Right forelimb (tissue), 1 donor: ENCODE measurements at regions not wholly inside any gene's neighbourhood (a gene's known extent, or its start where the extent isn't known, plus 50 kb on each side); places are given as distances from the start of the nearest gene placed in this dataset.
A peak's percentile ranks its signal among the peaks of the same experiment; 100 is the strongest.

ENCODE experiments used
- DNase-seq: peaks from one replicate; pipeline ENCODE4 v3.0.0-alpha.2; 2018

DNA sequence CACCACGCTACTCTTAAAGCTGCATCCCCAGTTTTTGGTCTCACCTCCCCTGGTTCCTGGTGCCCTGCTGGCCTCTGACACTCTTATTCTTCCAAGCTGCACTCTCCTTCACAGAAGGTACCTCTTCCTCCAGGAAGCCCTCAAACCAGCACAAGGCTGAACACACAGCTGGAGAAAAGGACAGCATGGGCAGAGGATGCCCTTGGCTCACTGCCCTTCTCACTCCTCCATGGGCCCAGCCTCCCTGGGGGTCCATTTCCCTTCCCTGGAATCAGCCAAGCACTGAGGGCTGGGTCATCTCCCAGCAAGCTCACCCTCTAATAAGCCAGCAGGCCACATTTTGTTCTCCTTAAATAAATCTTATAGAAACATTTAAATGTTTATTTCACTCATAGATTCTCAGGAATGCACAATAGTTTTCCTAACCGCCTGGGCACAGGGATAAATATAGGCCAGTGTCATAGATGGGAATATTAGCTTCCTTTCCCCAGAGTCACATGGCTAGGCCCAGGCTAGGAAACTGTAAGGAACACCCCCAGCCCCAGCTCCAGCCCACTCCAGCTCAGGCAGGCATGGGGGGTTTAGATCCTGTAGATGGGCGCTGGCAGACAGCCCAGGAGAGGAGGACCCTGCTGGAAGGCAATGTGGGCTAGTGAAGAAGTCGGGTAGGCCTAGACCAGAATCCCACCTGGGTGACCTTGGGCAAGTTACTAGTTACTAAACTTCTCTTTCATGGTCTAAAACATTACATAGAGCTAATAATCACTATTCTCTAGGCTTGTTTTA lies 51.5 kb downstream of the IRAG1 start:
- no peak for DNase-seq

DNA sequence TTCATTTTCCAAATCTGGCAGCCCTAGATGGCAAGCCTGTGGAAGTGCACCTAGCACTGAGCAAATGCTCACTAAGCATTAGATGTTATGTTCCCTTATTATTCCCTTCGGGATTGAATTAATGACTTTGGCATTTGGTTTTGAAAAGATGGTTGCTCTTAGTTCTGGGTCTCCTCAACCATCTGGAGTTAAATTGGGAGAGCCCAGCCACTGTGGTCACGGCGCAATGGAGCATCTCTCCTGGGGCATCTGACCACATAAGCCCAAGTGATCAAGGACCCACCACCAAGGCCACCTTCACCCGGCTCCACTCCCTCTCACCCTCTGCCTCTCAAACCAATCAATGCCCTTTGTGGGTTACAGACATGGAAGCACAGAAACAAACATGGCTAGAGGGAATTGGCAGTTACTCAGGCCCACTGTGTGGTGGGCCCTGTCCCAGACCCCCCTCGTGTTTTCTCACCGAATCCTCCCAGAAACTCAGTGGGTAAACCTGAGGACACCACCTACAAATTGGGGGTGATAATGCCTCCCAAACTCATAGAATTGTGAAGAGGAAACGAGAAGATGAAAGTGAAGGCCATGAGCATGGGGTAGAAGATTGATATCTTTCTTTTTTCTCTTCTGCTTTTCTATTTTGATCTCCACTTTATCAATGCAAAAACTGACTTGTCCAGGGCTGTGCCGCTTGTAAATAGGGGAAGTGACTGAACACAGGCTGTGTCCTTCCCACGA lies 52.2 kb downstream of the IRAG1 start:
- peak; percentile 3 for DNase-seq

DNA sequence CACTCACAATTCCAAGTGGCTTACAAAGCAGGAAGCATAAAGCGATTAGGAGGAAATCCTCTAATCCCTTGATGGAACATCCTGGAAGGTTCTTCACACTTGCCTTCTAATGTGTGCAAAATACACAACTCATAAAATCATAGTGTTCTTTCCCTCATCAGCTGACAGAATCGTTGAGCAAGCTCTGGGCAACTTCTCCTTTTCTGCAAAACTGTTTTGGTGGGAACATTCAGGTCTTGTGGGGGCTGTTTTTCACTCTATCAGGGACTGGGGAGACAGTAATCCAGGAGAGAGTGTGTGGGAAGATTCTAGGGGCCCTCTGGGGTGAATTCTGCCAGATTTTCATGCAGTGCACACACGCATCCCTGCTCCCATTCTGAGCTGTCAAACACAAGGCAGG lies 53.2 kb downstream of the IRAG1 start:
- peak; percentile 29 for DNase-seq

DNA sequence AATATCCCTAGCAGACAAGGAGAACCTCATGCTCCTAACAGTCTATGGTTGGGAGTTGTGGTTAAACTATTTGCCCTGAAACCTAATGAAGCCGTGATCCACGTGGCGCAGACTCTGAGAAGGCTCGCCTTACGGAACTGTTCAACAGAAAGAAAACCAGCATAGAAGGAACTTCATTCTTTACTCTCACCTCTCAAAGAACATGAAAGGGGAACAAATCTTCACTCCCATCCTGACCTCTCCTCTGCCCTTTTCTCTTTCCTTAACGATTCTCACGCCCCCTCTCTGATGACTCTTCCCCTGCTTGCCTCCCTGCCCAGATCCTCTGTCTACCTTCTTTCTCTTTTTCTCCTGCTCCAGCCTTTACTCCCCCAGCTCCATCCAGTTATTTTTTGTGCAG lies 54.2 kb downstream of the IRAG1 start:
- peak; percentile 18 for DNase-seq

DNA sequence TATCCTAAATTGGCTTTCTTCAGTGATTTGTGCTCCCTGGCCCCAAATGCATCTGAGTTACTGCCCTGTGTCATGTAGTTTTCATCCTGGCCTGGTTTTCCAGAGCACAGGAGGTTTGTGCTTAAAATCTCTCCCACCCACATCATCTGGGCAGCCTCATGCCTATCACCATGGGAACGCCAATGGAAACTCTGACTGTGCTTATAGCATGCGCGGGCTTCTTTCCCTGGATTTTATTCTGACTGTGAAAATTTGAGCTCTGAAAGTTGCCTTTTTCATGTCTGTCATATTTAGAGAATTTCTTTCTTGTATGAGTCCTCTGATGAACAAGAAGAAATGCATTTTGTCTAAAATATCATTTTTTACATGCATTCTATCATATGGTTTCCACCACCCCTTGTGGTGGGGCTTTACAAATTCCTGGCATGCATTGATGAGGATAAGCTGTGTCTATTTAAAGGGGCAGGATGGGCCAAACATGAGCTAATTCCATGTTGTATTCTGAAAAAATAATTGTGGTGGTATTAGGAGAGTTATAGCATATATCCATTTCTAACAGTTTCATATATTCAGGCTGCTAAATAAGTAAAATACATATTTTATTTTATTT lies 55.1 kb downstream of the IRAG1 start:
- peak; percentile 78 for DNase-seq

DNA sequence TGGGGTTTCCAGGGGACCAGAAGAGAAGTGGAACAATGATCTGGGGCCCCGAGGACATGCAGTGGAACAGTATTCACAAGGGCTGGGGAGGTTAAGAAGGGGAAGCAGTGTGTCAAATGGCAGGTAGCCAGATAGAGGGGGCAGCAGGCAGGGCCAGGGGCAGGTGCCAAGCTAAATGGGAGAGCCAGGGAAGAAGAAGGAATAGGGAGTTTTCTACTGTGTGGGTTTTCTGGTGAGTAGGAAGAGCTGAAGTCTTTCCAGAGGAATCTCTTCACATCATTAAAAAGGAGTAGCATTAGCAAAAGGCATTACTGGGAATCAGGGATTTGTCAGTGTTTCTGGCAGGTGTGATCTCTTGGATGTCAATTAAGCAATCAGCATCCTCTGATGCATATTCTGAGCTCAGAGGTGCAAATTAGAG lies 55.8 kb downstream of the IRAG1 start:
- DNase-seq: peak; percentile 52

DNA sequence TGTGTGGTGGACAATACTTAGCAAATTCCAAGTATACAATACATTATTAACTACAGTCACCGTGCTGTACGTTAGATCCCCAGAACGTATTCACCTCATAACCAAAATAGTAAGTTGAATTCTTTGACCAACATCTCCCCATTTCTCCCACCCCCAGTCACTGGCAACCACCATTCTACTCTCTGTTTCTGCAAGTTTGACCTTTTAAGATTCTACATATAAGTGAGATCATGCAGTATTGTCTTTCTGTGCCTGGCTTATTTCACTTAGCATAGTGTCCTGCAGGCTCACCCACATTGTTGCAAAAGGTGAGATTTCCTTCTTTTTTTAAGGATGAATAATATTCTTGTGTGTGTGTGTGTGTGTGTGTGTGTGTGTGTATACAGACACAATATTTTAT lies 59.1 kb downstream of the IRAG1 start:
- DNase-seq: no peak

DNA sequence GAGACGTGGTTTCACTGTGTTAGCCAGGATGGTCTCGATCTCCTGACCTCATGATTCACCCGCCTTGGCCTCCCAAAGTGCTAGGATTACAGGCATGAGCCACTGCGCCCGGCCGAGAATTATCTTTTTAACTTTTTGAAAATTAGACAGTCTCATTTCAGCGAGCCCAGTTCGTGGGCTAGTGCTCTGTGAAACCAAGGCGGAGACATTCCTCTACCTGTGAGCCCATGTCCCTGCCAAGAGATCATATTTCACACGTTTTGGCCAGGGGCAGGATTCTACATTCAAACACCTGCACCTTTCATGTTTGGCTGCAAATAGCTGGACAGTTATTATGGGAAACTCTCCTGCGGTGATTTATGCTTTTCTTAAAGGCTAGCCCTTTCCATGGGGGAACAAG lies 60.3 kb downstream of the IRAG1 start:
- no peak for DNase-seq

DNA sequence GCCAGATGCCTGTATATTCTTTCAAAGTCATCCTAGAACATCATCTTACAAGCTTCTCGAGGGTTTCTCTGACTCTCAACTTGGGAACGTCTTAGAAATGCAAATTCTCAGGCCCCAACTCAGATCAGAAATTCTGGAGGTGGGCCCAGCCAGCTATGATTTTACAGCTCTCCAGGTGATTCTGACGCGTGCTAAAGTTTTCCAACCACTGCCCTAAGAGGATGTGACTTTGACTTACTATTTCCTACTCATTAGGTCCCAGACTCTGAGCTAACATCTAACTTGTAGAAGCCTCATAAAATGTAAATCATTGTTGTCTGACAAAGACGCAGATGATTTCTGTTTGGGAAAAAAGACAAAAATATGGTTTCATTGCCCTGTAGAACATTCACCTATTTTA lies 61.1 kb downstream of the IRAG1 start:
- no peak for DNase-seq

DNA sequence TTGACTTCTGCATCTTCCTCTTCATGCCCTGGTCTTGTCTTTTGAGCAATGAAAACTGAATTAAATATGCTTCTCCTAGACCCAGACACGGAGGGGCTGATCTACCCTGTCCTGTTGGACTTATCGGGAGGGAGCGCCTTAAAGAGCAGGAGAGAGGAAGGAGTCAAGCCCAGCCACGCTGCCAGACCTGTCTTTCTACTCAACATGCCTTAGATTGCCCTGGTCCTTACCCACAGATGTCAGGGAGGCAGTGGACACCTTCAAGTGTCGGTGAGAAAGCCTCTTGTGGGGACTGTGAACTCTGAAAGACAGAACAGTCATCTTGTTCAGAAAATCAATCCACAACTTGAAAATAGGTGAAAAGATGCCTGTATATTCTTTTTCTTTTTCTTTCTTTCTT lies 61.8 kb downstream of the IRAG1 start:
- no peak for DNase-seq

DNA sequence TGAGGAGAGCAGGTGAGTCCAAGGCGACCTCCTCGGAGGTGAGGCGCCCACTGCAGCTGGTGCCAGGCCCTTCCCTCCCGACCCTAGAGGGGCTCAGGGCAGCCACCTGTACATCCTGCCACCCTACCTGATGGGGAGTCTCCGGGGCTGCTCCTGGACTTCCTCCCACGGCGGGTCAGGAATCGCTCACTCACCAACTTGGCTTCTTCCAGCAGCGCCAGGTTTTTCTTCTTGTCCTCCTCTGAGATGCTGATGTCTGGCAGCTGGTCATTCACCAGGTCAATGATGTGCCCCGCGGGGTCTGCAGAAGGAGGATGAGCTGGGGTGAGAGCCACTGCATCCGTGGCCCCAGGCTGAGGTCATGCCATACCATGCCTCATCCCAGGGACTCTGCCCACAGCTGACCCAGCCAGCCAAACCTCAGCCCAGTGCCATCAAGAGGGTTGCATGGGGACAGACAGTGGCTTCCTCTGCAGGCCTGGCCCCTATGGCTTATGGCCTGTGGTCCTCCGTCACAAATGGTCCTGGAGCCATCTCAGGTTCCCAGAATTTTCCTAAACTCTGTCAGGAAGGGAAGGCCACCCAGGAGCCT lies 61.0 kb upstream of the LYVE1 start:
- DNase-seq: no peak

DNA sequence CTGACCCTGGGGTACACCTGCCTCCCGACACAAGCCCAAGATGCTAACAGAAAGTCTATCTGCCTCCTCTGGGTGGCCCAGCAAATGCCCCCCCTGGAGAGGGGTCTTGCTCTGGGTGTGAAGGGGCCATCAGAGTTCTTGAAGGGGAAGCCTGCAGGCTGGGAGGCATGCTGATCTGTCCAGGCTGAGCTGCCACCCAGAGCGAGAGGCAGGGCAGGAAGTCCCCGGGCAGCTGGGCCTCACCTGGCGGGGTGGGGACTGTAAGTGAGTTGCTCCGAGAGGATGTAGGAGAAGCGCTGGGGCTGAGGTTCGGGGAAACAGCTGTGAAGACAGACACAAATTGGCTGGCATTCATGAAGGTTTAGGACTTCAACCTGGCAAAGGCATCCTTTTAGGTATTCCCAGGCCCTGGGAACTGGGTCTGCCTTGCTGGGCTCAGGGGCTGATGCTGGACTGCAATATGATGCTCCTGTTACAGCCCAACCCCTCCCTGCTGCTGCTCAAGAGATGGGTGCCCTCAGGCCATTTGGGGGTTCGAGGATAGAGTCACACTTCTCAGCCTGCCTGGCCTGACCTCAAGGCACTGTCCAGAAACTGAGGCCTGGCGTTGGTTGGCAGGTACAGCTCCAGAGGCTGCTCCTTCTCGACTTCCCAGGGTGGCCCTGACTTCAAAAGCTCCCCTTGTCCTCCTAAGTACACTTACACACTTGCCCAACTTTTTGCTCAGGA lies 60.2 kb upstream of the LYVE1 start:
- no peak for DNase-seq

DNA sequence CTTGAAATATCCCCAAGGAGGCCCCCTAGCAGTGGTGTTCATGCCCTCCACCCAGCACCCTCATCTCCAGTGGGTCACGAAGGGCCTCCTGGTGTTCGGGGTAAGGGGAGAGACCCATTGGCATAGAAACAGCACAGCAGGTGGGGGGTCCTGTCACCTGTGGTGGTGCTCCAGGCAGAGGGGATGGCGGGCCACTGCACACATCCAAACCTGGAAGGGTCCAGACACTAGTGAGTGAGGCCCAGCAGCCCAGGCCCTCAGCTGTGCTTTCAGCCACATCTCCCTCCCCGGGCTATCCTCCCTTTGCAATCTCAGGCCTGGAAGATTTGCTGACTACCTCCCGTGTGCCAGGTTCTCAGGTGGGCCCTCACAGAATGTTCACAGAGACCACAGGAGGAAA lies 59.4 kb upstream of the LYVE1 start:
- DNase-seq: no peak

DNA sequence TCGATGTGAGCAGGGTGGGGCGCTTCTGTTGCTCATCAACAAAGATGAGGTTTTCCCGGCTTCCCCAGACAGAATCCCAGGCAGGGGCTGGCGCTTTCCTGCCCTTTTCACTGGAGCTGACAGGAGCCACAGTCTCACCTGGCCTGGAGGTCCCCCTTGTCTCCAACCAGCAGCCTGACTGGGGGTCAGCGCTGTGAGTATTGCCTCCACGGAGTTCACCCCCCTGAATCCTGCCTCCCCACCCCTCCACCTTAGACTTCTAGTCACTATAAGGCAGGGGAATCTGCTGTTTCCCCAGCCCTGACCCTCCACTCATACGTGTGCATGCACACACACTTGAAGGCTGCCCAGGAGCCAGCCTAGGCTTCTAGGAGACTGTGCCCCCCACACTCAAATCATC lies 58.8 kb upstream of the LYVE1 start:
- DNase-seq: no peak

DNA sequence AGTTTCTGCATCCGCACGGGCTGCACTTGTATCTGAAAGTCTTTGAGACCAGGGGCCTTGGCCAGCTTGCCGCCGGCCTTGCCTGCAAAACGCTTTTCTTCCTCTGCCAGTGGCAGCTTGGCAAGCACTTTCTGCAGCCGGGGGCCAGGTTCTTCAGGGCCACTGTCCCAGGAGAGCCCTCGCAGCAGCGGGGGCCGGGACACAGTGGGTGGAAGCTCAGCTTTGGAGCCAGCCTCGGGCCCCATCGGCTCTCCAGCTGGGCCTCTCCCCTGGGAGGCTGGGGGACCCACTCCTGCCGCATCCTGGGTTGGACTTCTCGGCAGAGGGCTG lies 57.5 kb upstream of the LYVE1 start:
- DNase-seq: no peak

DNA sequence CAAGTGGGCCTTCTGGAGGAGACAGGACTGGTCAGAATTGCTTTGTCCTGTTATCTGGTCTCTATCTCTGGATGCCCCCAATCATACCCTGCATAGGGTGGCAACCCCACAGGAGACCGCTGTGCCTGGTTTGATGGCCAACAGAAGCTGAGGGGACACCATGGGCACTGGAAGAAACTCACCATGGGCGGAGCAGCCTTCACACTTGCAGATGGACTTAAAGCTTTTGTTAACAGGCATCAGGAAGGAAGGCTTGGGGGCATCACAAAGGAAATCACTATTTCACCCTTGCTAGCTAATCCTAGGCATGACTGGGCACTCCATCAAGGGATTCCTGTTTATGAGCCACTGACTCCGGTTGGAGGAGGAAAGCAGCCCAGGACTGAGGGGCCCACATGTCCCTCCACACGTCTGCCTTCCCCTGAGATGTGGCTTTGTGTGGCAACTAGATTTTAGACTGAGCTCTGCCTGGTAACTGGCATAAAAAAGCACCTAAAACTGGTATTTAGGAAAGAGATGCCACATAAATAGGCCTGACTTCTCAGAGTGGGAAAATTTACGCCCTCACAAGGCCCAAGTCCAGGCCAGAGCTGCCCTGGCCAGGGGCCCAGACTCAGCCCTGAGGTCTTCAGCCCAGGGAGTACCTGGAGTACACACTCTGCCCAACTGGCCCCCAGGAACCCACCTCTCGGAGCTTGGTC lies 57.0 kb upstream of the LYVE1 start:
- DNase-seq: no peak

DNA sequence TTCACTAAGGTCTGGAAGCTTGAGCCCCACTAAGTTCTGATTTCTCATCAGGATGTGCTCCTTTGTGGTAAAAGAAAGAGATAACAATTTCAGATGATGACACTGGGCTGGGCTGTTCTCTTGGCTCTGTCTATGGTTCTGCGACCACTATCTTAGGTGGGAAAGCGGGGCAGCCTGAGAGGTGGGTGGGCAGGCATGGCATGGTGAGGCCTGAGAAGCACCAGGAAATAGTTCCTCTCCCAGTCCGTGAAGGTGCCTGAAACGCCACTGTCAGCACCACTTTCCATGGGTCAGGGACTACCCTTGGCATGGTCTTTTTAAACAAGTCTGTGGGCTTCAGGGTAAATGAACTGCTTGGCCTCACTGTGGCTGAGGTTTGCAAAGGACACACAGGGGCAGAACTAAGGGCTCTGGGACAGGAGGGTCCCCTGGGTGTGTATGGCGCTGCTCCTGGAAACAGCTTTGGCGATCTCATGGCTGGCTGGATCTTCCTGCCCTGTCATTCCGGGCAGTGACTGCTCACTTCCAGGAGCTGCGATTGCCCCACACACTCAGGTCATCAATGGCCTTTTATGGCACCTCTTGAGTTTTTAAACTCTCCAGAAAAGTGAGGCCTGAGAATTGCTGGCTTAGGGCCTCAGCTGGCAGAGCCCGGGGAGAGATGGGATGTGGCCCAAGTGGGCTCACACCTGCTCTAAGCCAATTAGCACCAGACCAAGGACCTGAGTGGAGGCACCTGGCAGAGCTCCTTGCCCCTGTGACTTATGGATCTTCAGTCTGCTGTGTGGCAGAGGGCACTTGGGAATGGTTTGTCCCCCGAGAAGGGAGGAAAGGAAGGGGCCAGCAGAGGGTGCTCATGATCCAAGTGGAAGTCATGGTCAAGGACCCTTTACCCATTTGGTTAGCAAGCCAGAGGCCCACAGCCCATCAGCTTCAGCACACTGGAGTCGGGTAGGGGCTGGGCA lies 55.6 kb upstream of the LYVE1 start:
- DNase-seq: no peak

DNA sequence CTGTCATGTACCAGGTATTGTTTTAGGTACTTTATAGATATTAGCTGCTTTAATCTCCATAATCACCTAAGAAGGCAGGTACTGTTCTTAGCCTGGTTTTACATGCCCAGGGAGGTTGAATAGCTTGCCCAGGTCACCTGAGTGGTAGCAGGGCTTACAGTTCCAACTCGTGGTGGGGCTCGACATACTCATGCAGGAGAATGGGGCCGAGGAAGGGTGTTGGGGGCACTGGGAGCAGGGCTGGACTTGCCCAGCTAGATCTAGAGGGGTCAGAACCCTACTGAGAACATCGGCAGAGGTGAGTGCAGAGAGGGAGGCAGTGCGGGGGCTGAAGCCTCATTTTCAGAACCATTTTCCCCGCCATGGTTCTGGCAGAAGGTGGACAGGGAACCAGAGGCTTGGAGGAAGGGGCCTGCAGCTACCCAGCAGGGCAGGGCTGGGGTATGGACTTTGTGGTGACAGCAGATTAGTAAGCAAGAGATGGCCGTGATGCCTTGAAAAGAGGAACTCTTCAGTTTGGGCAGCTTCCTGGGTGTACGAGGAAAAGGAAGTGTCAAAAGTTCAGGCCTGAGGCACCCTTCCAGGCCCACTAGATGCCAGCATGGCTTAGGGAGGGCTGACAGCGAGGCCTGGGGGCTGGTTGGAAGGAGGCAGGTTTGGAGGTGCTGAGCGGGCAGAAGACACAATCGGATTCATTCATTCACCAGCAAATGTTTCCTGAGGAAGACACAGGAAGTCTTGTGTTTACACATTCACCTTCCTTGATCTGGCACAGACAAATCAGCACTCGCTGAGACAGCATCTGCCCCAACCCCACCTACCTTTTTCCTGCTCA lies 54.7 kb upstream of the LYVE1 start:
- no peak for DNase-seq

DNA sequence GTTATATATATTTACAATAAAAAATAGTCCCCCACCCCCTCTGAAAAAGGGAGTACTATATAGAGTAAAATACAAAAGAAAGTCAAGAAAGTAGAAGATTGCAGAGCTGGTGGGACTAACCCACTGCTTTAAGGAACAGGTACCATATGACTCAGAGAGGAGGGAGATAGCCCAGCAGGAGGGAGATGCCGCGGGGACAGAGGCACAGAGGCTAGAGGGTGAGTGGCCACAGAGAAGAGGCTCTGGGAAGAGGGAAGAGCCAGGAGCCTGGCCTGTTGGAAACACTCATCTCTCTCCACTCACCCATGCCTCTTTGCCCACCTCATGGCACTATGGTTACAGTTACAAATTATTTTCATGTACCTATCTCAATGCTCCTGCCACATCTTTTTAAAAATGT lies 53.6 kb upstream of the LYVE1 start:
- DNase-seq: no peak

DNA sequence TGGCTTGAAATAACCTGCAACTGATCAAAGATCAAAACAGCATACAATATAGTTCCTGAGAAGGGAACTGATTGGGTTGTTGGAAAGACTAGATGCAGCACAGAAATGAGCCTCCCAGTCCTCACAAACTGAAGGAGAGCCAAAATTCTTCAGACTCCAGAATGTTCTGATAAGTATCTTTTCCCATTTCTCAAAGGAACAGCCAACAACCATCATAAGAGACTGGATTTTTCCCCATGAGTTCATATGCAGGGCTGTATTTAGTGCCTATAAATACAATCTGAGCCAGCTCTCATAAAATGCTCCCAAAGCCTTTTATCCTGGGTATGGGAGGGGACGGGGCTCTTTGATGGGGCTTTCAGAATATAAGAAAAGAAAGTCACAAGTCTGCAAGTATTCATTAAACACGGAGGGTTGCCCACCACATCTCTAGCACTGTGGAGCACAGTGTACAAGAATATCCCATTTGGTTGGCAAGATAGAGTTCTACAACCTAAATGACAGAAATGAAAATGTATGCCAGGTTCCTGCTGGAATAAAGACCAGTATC lies 50.7 kb upstream of the LYVE1 start:
- no peak for DNase-seq
